Osteoblast (primary cell): ENCODE measurements at regions not wholly inside any gene's neighbourhood (a gene's known extent, or its start where the extent isn't known, plus 50 kb on each side); places are given as distances from the start of the nearest gene placed in this dataset.

Experiments
- DNase-seq: peaks from one replicate; pipeline ENCODE4 v3.0.0; 2011; ENCODE audit warnings: low spot score, mixed read lengths; ENCODE audit not compliant: insufficient read length; ENCODE audit errors: missing footprints
- H2AFZ ChIP-seq: 2 replicates; pipeline ENCODE4 v1.6.0; 2011; ENCODE audit warnings: mild to moderate bottlenecking, low read length
- H3K27ac ChIP-seq: 2 replicates; pipeline ENCODE4 v1.5.1; 2011; ENCODE audit warnings: mild to moderate bottlenecking, low read depth, low read length, moderate library complexity
- H3K27me3 ChIP-seq: 2 replicates; pipeline ENCODE4 v1.6.0; 2012; ENCODE audit warnings: mild to moderate bottlenecking, control low read depth, inconsistent platforms, low read length, moderate library complexity; ENCODE audit not compliant: insufficient read depth
- H3K36me3 ChIP-seq: 2 replicates; pipeline ENCODE4 v1.5.1; 2011; ENCODE audit warnings: mild to moderate bottlenecking, low read length, control low read depth, moderate library complexity; ENCODE audit not compliant: insufficient read depth
- H3K4me1 ChIP-seq: 2 replicates; pipeline ENCODE4 v1.5.1; 2011; ENCODE audit warnings: mild to moderate bottlenecking, low read length, control low read depth, moderate library complexity; ENCODE audit not compliant: insufficient read depth
- H3K4me2 ChIP-seq: 2 replicates; pipeline ENCODE4 v1.6.0; 2011; ENCODE audit warnings: mild to moderate bottlenecking, low read length; ENCODE audit not compliant: insufficient read depth
- H3K4me3 ChIP-seq: fragments of 200-600 bp; sonication (generic); 3 replicates; pipeline ENCODE4 v1.5.1; 2012; ENCODE audit warnings: mild to moderate bottlenecking, low read length, inconsistent platforms; ENCODE audit not compliant: insufficient read depth
- H3K79me2 ChIP-seq: 2 replicates; pipeline ENCODE4 v1.6.0; 2012; ENCODE audit warnings: mild to moderate bottlenecking, low read length, control low read depth, inconsistent platforms; ENCODE audit not compliant: insufficient read depth
- H3K9me3 ChIP-seq: 2 replicates; pipeline ENCODE4 v1.5.1; 2011; ENCODE audit warnings: low read depth, low read length, control low read depth
- H4K20me1 ChIP-seq: 2 replicates; pipeline ENCODE4 v1.6.0; 2012; ENCODE audit warnings: mild to moderate bottlenecking, low read length, control low read depth; ENCODE audit not compliant: insufficient read depth
- TF ChIP-seq, protein P1 (sequence below): IDR thresholded peaks from 2 replicates; pipeline ENCODE4 v1.5.1; 2011; ENCODE audit warnings: mild to moderate bottlenecking, low read depth, low read length, moderate library complexity; ENCODE audit errors: extremely low read depth

DNA sequence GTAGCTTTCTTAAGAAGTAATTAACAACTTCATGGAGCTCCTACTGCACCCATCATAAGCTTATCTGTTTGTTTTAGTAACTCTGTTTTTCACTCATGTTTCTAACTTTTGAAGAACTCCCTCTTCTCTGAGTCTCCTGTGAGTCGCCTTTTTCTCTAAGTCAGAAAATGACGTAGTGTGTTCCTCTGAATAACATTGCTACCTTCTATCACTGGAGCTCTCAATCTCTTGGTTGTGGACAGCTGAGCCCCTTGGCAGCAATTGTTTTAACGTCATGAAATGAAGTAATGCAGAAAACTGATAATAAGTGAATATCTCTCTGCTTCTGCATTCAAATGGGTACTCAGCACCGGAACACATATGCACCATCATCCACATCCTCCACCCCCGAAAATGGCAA is 433.3 kb upstream of the SALL3 start:
- no peak for DNase-seq
- Histone ChIP-seq H3K27ac (no peak overlapping the region), H2AFZ (no peak overlapping the region), H3K27me3 (no peaks in the 10 kb centered on the region), H3K4me2 (no peak overlapping the region), H3K79me2 (no peaks in the 10 kb centered on the region), H4K20me1 (no peaks in the 10 kb centered on the region), H3K4me1 (no peaks in the 10 kb centered on the region), H3K36me3 (no peaks in the 10 kb centered on the region), H3K4me3 (no peak overlapping the region), H3K9me3 (peaks cover 8% of the 10 kb centered on the region)
- TF ChIP-seq, protein P1, sequence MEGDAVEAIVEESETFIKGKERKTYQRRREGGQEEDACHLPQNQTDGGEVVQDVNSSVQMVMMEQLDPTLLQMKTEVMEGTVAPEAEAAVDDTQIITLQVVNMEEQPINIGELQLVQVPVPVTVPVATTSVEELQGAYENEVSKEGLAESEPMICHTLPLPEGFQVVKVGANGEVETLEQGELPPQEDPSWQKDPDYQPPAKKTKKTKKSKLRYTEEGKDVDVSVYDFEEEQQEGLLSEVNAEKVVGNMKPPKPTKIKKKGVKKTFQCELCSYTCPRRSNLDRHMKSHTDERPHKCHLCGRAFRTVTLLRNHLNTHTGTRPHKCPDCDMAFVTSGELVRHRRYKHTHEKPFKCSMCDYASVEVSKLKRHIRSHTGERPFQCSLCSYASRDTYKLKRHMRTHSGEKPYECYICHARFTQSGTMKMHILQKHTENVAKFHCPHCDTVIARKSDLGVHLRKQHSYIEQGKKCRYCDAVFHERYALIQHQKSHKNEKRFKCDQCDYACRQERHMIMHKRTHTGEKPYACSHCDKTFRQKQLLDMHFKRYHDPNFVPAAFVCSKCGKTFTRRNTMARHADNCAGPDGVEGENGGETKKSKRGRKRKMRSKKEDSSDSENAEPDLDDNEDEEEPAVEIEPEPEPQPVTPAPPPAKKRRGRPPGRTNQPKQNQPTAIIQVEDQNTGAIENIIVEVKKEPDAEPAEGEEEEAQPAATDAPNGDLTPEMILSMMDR: no peak

DNA sequence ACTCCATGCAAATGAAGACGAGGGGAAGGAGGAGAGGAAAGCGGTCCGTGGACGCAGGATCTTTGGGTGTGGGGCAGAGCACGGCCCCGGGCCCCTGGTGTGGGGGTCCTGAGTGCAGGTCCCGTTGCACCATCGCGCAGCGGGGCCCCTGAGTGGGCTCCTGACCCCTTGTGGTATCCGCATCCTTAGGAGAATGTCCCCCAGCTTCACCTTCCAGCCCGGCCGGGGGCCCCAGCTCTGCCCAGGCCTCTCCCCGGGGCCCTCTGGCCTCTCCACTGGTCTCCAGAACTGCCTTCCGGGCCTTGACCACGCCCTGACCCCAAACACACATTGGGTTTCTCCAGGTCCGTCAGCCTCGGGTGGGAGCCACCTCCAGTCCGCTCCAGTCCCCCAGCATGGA is 431.8 kb upstream of the SALL3 start:
- no peaks in the 10 kb centered on the region for H3K4me1 ChIP-seq
- H2AFZ ChIP-seq: no peak overlapping the region
- no peak overlapping the region for H3K4me3 ChIP-seq
- no peaks in the 10 kb centered on the region for H4K20me1 ChIP-seq
- TF ChIP-seq, protein P1: no peak
- H3K36me3 ChIP-seq: no peaks in the 10 kb centered on the region
- no peaks in the 10 kb centered on the region for H3K79me2 ChIP-seq
- no peaks in the 10 kb centered on the region for H3K27me3 ChIP-seq
- DNase-seq: no peak
- H3K27ac ChIP-seq: no peak overlapping the region
- H3K9me3 ChIP-seq: peaks cover 8% of the 10 kb centered on the region
- H3K4me2 ChIP-seq: no peak overlapping the region

DNA sequence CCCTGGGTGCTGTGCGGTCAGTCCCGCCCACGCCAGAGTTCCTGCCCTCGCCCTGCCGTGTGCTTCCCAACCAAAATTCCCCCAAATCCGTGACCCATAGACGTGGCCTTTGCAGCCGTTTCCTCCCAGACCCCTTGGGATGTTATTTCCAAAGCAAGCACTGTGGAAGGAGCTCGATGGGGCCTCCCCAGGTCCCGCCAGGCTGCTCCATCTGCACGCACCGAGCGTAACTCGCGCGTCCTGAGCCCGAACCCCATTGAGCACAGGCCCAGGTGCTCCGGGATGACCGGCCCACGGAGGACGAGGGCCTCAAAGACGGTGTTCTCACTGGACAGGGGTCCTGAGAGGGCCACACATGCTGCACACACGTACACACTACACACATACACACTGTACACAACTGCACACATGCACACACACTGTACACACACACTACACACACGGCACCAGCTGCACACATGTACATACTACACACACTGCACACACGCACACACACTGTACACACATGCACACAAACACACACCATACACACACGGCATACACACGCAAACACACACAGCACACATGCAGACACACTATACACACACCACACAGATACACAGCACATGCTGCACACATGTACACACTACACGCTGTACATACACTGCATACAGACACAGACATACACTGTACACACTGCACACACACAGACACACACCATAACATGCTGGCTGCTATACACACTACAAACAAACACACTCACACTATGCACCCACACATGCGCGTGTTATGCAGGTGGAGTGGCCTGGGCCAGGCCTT is 431.2 kb upstream of the SALL3 start:
- no peak overlapping the region for H3K27ac ChIP-seq

DNA sequence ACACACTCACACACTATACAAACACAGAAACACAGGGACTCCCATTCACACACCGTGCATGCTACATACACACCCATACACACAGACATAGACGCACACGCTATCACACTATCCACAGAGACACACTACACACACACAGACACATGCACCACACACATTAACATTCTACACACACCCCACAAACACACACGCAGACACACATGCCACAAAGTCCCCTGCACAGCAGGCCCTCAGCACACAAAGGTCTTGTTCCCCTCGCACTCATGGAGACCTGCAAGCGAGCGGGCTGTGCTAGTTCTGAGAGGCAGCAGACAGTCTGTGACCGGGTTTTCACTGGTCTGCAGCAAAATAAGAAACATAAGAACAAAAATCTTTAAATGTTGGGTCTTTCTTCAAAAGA is 429.6 kb upstream of the SALL3 start:
- peaks cover 6% of the 10 kb centered on the region for H3K9me3 ChIP-seq
- DNase-seq: no peak
- no peak overlapping the region for H3K4me2 ChIP-seq
- H3K27ac ChIP-seq: no peak overlapping the region
- no peaks in the 10 kb centered on the region for H3K27me3 ChIP-seq
- TF ChIP-seq, protein P1: no peak
- H4K20me1 ChIP-seq: no peaks in the 10 kb centered on the region
- H3K79me2 ChIP-seq: no peaks in the 10 kb centered on the region
- no peak overlapping the region for H3K4me3 ChIP-seq
- no peaks in the 10 kb centered on the region for H3K36me3 ChIP-seq
- no peak overlapping the region for H2AFZ ChIP-seq
- no peaks in the 10 kb centered on the region for H3K4me1 ChIP-seq

More for the DNA sequence above, 431.2 kb upstream of the SALL3 start:
- H3K36me3 ChIP-seq: no peaks in the 10 kb centered on the region
- H3K4me1 ChIP-seq: no peaks in the 10 kb centered on the region
- peaks cover 8% of the 10 kb centered on the region for H3K9me3 ChIP-seq
- no peak for DNase-seq
- no peaks in the 10 kb centered on the region for H4K20me1 ChIP-seq
- H3K4me2 ChIP-seq: no peak overlapping the region
- no peaks in the 10 kb centered on the region for H3K79me2 ChIP-seq
- TF ChIP-seq, protein P1: no peak
- no peaks in the 10 kb centered on the region for H3K27me3 ChIP-seq
- H3K4me3 ChIP-seq: no peak overlapping the region
- H2AFZ ChIP-seq: no peak overlapping the region
